ENCODE measurements at regions not wholly inside any gene's neighbourhood (a gene's known extent, or its start where the extent isn't known, plus 50 kb on each side); places are given as distances from the start of the nearest gene placed in this dataset.
"Not testable (repeated sequence)": the region's sequence is repeated elsewhere in the genome, so short reads cannot be mapped to it uniquely, and the experiment has no call there.

DNA sequence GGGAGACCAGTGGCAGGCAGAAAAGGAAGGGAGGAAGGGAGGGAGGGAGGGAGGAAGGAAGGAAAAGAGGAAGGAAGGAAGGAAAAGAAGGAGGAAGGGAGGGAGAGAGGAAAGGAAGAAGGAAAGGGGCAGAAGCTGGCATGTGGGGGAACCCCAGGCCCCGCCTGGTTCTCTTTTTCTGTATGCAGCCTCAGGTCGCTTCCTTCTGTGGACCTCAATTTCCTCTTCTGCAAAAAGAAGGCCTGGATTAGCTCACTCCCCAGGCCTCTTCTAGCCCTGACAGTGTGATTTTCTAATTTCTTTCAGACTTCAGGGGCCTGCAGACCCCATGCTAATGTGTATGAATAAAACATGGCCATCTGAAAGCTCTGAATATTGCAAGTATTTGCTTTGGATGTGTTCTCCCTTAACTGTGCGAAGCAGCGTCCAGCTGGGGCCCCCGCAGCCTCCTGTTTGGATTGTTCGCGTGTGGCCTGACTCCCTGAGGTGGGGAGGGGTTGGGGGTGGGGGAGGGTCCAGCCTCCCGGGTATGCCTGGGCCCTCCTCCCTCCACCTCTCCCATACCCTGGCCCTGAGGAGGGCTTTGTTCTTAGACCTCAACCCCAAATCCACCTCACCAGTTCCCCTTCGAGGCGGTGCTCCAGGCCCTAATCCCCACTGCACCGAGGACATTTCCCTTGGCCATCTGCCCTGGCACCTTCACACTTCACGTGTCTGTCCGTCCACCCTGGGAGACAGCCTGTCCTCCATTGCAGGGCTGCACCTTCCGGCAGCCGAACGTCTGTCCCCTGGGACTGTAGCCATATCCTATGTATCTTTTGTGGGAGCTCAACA, 199.9 kb upstream of the ATP6AP2 start:
- DNase-seq (ENCODE audit: low read depth in 2 of 3, low spot score in 2 of 3): peak in 2 of 3 donors; percentile 49 to 69

DNA sequence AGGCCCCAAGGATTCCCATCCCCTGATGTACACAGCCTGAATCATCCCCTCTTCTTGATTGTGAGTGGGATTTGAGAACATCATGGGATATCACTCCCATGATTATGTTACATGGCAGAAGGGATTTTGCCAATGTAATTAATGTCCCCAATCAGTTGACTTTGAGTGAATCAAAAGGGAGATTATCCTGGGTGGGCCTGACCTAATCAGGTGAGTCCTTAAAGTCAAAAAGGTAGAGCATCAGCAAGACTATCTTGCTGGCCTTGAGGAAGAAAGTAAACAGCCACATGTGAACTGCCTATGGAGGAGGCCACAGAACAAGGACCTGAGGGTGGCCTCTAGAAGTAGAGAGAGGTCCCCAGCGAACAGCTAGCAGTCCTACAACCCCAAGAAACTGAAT, 203.1 kb upstream of the ATP6AP2 start:
- no peak for DNase-seq (ENCODE audit: low read depth in 2 of 3, low spot score in 2 of 3)

DNA sequence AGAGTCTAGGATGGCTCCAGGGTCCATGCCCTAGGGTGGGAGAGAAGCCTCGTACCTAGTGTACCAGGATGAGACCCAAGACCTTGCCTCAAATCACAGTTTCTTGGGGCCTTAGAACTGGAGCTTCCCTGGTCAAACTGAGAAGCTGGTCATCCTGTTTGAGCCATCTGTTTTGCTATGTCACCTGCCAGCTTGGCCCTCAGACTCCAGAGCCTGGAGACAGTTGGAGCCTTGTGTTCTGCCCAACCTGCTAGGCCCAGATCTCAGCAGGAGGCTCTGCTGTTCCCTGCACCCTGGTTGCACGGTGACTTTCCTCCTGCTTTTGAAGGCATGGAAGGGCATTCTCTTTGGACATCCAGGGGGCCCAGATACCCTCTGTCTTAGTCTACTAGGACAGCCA, 206.3 kb upstream of the ATP6AP2 start:
- no peak for DNase-seq (ENCODE audit: low read depth in 2 of 3, low spot score in 2 of 3)

DNA sequence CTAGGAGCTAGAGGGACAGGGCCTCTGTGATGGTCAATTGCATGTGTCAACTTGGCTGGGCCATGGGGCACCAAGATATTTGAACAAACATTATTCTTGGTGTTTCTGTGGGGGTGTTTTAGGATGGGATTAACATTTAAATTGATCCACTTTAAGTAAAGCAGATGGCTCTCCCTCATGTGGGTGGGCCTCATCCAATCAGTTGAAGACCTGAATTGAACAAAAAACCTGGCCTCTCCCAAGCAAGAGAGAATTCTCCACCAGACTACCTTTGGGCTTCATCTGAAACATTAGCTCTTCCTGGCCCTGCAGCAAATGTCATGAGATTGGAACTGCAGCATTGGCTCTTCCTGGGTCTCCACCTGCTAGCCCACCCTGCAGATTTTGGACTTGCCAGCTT, 207.1 kb upstream of the ATP6AP2 start:
- no peak for DNase-seq (ENCODE audit: low read depth in 2 of 3, low spot score in 2 of 3)

DNA sequence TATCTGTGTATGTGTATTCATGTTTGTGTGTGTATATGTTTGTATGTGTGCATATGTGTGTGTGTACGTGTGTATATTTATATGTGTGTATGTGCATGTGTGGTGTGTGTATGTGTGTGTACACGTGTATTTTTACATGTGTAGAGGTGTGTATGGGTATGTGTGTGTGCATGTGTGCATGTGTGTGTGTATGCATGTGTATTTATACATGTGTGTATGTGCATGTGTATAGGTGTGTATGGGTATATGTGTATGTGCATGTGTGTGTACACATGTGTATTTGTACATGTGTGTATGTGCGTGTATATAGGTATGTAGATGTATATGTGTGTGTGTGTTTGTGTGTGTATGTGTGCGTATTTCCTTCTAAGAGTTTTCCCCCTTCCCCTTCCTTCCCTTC, 207.7 kb upstream of the ATP6AP2 start:
- DNase-seq (ENCODE audit: low read depth in 2 of 3, low spot score in 2 of 3): no peak

DNA sequence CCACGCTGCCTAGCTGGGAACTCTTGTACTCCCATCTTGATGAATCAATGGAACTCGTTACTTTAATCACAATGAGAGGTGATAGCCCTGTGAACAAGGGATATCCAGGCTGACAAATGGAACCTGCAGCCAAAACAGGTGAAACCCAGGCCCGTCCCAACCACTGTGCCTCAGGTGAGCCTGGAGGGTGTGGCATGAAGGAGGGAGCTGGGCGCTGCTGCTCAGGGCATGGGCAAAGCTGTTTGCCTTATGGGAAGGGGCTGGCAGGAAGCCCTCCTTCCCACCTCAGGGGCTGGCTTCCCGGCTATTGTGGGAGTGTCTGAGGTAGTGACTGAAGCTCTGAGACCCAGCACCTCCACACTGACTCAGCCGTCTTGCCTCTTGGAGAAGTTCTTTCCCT, 209.4 kb upstream of the ATP6AP2 start:
- DNase-seq (ENCODE audit: low read depth in 2 of 3, low spot score in 2 of 3): no peak

DNA sequence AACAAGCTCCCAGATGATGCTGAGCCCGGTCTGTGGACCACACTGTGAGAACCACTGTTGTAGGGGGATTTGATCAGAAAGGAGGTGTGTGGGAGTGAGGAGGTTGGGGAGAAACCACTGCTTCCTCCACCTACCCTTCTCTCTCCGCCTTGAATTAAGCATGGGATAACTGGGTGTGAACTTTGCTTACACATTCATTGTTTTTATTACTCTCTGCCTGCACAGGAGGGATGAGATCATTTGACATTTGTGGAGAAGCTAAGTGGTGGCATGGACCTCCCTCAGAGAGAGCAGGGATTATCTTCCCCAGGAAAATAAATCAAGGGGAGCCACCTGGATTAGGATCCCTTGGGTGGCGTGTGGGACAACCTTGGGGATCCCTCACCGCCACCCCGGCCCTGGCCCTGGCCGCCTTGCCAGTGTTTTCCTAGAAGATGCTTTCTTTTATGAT, 212.1 kb upstream of the ATP6AP2 start:
- no peak for DNase-seq (ENCODE audit: low read depth in 2 of 3, low spot score in 2 of 3)

DNA sequence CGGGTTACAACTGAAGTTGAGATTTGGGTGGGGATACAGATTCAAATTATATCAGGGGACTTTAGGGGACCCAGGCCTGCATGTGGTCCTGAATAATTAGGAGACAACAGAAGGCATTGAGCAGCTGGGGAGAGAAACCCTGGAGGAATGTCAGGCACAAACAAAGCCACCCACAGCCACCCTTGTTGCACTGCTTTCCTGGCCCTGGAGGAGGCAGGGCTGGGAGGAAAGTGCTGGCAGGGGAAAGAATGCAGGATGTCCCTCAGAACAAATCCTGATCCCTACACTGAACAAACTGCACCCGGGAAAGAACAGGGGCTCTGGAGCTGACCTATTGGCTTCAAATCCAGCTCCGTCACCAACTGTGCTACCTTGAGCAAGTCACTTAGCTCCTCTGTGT, 214.1 kb upstream of the ATP6AP2 start:
- DNase-seq (ENCODE audit: low read depth in 2 of 3, low spot score in 2 of 3): no peak

DNA sequence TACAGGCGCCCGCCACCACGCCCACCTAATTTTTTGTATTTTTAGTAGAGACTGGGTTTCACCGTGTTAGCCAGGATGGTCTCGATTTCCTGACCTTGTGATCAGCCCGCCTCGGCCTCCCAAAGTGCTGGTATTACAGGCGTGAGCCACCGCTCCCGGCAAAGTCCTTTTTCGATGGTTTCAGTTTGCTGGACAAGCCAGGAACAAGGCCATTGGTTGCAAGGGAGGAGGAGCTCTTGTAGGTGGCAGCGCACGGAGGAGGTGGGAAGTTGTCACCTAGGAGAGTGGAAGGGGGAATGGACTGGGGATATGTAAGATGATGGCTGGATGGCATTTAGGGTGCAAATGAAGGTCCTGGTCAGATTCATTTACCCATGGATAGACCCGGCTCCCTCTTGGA, 218.5 kb upstream of the ATP6AP2 start:
- DNase-seq (ENCODE audit: low read depth in 2 of 3, low spot score in 2 of 3): not testable (repeated sequence)

DNA sequence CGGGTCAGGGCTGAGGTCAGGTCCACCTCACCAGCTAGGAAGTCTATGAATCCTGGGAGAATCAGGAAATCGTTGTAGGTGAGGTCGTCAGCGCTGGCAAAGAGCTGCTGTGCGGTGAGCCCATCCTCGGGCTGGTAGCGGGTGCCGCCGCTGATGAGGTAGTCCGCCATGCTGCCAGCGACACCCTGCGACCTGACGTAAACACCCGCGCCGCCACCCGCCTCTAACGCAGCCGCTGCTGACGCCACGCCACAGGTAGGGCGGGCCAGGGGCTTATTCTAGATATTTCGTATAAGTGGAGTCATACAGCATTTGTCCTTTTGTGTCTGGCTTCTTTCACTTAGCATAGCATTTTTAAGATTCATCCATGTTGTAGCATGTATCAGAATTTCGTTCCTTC, 220.2 kb upstream of the ATP6AP2 start:
- no peak for DNase-seq (ENCODE audit: low read depth in 2 of 3, low spot score in 2 of 3)

DNA sequence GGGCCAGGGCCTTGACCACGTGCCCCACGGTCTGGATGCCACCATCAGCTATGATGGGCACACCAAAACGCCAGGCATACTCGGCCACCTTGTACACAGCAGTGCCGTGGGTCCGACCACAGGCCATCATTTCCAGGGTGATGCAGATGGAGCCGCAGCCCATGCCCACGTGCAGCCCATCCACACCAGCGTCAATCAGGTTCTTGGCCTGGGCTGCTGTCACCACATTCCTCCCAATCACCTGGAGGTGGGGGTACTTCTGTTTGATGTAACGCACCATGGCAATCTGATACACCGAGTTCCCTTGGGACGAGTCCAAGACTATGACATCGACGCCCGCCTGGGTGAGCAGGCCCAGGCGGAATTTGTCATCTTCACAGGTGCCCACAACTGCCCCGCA, 221.2 kb upstream of the ATP6AP2 start:
- no peak for DNase-seq (ENCODE audit: low read depth in 2 of 3, low spot score in 2 of 3)

DNA sequence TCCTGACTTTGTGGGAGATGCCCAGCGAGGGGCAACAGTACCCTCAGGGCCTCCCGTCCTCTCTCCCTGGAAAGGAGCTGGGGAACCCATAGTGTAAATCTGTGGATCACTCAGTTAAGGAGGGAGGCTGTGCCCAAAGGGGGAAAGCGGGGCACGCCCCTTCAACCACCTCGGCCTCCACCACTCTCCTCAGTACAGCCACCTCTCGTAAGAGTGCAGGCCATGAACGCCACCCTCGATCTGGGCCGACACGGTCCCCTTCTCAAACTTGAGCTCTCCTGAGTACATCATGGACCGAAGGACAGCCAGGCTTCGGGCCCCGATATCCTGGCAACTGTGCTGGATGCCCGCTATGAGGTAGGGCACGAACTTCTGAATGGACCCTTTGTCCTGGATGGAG, 221.8 kb upstream of the ATP6AP2 start:
- no peak for DNase-seq (ENCODE audit: low read depth in 2 of 3, low spot score in 2 of 3)

DNA sequence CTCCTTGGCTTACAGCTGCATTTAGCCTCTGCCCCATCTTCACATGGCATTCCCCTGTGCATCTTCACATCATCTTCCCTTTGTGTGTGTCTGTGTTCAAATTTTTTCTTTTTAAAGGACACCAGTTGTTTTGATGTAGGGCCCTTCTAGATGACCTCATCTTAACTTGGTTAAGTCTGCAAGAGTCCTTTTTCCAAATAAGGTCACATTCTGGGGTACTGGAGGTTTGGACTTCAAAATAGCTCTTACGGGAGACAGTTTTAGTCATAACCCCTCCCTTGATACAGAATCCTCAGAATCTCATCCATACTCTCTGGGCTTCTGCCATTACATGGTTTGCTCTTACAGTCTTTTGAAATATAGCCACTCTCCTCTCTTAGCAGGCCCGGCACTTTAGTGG, 231.5 kb upstream of the ATP6AP2 start:
- no peak for DNase-seq (ENCODE audit: low read depth in 2 of 3, low spot score in 2 of 3)

DNA sequence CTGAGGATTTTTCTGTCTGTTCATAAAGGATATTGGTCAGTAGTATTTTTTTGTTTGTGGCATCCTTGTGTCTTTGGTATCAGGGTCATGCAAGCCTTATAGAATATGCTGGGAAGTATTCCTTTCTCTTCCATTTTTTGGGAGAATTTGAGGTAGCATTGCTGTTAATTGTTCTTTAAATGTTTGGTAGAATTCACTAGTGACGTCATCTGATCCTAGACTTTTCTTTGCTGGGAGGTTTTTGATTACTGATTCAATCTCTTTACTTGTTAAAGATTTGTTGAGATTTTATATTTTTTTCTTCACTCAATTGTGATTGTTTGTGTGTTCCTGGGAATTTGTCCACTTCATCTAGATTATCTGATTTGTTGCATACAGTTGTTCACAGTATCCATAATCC, 234.4 kb upstream of the ATP6AP2 start:
- DNase-seq (ENCODE audit: low read depth in 2 of 3, low spot score in 2 of 3): no peak

DNA sequence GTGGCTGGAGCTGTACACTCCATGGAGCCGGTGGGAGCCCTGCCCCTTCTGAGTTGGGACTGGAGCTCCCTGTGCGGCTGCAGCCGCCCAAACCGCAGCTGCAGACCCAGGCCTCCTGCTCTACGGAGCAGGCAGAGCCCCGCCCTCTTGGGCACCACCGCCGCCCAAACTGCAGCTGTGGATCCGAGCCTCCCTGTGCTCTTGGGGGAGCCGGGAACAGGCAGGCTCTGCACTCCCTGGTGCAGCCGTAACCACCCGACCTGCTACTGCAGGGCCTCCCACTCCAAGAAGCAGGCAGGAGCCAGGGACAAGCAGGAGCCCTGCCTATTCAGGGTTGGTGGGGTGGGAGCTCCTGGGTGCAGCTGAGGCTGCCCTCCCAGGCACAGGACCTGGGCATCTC, 237.5 kb upstream of the ATP6AP2 start:
- no peak for DNase-seq (ENCODE audit: low read depth in 2 of 3, low spot score in 2 of 3)

DNA sequence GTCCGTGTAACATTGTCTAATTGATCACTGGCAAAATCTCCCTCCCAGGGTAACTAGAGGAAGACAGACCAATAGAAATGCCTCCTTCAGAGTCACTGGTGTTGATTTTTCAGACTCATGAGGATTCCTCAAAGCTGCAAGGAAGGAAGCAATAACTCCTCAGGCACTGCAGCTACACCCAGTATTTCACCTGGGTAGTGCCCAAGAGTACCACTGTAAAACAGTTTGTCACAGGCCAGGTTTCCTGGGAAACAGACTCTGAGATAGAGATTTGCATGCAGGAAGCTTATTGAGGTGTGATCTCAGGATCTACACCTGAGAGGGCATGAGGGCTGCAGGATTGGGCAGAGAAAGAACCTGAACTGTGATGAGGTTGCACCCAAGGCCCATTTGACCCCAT, 240.7 kb upstream of the ATP6AP2 start:
- DNase-seq (ENCODE audit: low read depth in 2 of 3, low spot score in 2 of 3): no peak

DNA sequence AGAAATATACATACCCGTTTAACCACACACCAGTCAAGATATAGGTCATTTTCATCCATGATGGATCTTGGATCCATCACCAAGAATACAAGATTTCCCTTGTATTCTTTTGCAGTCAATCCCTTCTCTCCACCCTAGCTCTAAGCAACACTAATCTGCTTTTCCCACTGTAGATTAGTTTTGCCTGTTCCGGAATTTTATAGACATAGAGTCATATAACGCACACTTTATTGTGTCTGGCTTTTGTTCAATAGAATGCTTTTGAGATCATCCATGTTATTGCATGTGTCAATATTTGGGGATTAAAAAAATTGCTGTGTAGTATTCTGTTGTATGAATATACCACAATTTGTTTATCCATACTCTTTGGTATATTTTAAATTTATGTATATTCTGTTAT, 235.6 kb upstream of the BCOR start:
- DNase-seq (ENCODE audit: low read depth in 2 of 3, low spot score in 2 of 3): no peak

DNA sequence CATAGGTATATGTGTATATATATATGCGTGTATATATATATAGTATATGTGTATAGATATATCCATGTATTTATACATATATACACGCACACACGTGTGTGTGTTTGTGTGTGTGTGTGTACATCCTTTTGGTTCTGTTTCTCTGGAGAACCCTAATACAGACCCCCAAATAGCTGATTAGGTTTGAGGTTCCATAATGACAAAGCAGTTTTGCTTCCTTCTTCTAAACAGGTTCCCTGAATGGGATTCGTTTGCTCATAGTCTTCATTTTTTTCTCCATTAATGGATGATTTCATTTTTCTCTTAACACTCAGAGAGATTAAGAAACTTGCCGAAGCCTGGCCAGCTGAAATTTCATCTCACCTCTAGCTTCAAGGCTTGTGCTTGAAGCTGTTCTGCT, 234.0 kb upstream of the BCOR start:
- DNase-seq (ENCODE audit: low read depth in 2 of 3, low spot score in 2 of 3): peak in 1 of 3 donors; percentile 31

DNA sequence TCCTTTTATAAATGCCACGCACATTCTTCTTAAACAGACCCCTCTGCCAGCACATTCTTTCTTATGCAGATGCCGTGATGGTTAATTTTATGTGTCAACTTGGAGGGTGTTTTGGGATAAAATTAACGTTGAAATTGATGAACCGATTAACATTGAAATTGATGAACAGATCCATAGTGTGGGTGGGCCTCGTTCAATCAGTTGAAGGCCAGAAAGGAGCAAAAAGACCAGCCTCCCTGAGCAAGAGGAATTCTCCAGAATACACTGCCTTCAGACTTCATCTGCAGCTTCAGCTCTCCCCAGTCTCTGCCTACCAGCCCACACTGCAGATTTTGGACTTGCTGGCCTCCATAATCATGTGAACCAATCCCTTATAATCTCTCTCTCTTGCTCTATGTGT, 233.6 kb upstream of the BCOR start:
- no peak for DNase-seq (ENCODE audit: low read depth in 2 of 3, low spot score in 2 of 3)

DNA sequence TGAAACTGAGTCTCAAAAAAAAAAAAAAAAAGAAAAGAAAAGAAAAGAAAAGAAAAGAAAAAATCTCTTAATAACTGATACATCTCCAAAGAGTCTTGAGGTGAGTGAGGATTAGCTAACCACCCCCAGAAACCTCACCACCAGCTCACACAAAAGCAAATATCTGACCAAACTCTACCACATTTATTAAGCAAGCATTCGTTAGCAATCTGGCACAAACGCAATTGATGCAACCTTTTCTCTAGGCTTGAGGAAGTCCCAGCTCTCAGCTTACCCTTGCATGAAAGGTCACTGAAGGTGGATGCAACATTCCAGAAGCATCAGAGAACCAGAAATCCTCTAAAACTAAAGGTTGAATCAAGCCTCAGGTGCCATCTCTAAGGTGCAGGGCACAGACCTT, 231.9 kb upstream of the BCOR start:
- DNase-seq (ENCODE audit: low read depth in 2 of 3, low spot score in 2 of 3): no peak

DNA sequence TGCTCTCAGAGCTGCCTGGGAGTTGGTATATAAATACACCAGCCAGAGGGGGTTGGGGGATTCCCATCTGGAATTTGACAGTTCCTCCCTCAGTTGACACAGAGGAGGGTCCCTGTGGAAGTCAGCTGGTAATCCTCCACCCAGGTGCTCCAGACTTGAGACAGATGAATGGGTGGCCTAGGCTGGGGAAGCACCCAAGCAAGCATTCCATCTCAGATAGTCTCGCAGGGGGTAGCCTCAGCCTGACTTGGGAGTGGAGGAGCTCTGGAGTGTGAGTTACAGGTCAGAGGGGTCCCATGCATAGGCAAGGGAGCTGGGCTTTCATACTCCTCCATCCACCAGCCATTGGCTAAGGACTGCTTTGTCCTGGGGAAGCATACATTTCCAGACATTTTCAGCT, 229.3 kb upstream of the BCOR start:
- no peak for DNase-seq (ENCODE audit: low read depth in 2 of 3, low spot score in 2 of 3)

DNA sequence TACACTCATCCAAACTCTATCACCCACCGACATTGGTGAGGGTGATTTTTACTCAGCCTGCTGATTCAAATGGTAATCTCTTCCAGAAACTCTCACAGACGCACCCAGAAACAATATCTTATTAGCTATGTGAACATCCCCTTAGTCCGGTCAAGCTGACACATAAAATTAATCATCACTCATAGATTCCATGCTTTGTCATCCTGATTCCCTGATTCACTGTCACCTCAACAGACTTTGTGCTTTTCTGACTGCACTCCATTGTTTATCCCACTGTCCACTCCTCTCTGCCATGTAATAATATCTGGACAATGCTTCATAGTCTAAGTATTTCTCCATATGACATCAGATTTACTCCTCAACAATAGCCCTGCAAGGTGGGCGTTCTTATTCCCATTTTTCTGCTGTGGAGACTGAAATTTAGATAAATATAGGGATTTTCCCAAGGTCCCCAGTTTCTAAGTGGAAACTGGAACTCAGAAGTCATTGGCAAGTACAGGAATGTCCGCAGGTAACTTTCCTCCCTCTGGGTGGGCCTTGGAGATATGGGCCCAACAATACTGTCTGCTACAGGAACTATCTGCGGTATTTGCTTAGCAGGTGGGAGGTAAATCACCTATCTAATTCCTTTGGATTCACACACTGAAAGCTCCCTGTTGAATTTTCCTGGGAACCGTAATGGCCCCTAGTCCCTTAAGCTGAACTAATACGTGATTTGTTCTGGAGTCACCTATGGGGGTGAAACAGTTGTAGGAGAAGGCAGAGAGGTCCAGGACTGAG, 228.6 kb upstream of the BCOR start:
- no peak for DNase-seq (ENCODE audit: low read depth in 2 of 3, low spot score in 2 of 3)

All from hematopoietic multipotent progenitor cell (in vitro differentiated cells).